ENCODE measurements at regions not wholly inside any gene's neighbourhood (a gene's known extent, or its start where the extent isn't known, plus 50 kb on each side); places are given as distances from the start of the nearest gene placed in this dataset.

GRCh38 chr9:107141967-107142366 lies 141.1 kb upstream of the RAD23B start (continued):
- TF ChIP-seq CTCF (IDR thresholded peaks at IDR 0.05; ENCODE audit: control extremely low read depth in 1 of 3, insufficient read depth in 1 of 3, low read depth in 1 of 3, low read length in 3 of 3) (peak in 2 of 3 experiments; percentile 27 to 44; a peak in 2 of 4 replicates), RFX5 (IDR thresholded peaks at IDR 0.05; ENCODE audit: borderline replicate concordance, low read depth, low read length) (no peak), RAD21 (IDR thresholded peaks at IDR 0.05 in 1 of 2, conservative IDR thresholded peaks at IDR 0.05 in 1 of 2; ENCODE audit: low read depth in 2 of 2, low read length in 2 of 2) (peak; percentile 36 to 44), CBX8 (IDR thresholded peaks at IDR 0.05; ENCODE audit: borderline replicate concordance, low read depth, low read length) (no peak)
